K562 (cell line): ENCODE measurements at regions not wholly inside any gene's neighbourhood (a gene's known extent, or its start where the extent isn't known, plus 50 kb on each side); places are given as distances from the start of the nearest gene placed in this dataset.

Experiments
- ARID2 ChIP-seq: fragments of 450-650 bp; IDR thresholded peaks from 2 replicates; pipeline ENCODE4 v1.6.1; 2017; ENCODE audit warnings: antibody characterized with exemption, mild to moderate bottlenecking
- CBX1 ChIP-seq: sonication (generic); IDR thresholded peaks from 2 replicates; pipeline ENCODE4 v1.6.1; 2016; ENCODE audit warnings: antibody characterized with exemption, low read depth, mild to moderate bottlenecking
- CHCHD3 ChIP-seq: fragments of 250-450 bp; sonication (Bioruptor Pico); IDR thresholded peaks from 2 replicates; pipeline ENCODE4 v2.1.2; 2022; ENCODE audit warnings: mild to moderate bottlenecking
- ELK3 ChIP-seq: fragments of 450-650 bp; formaldehyde crosslinking; IDR thresholded peaks from 2 replicates; pipeline ENCODE4 v1.4.0; 2020; ENCODE audit warnings: mild to moderate bottlenecking
- HNRNPL ChIP-seq: fragments of 200-400 bp; formaldehyde crosslinking; IDR thresholded peaks from 2 replicates; pipeline ENCODE4 v1.6.1; 2017; ENCODE audit warnings: low read depth, mild to moderate bottlenecking, low read length
- MYC ChIP-seq, 2 experiments: fragments of 250-450 bp in 1 of 2; sonication (Bioruptor Pico) in 1 of 2; IDR thresholded peaks; 2 replicates each; pipeline versions ENCODE4 v1.5.1 to v1.6.1; 2012 to 2021; ENCODE audit warnings: low read depth in 2 of 2, borderline replicate concordance in 1 of 2, improper control_type of control experiment in 1 of 2, low read length in 1 of 2, mild to moderate bottlenecking in 1 of 2, moderate library complexity in 1 of 2
- NCOA4 ChIP-seq: fragments of 450-650 bp; IDR thresholded peaks from 2 replicates; pipeline ENCODE4 v1.6.1; 2018; ENCODE audit warnings: mild to moderate bottlenecking; ENCODE audit not compliant: partially characterized antibody
- NR0B1 ChIP-seq: fragments of 450-650 bp; IDR thresholded peaks from one replicate; pipeline ENCODE4 v1.6.1; 2018; ENCODE audit warnings: mild to moderate bottlenecking, moderate library complexity; ENCODE audit not compliant: partially characterized antibody
- RERE ChIP-seq: sonication (generic); formaldehyde crosslinking; IDR thresholded peaks from 2 replicates; pipeline ENCODE4 v1.8.0; 2023; ENCODE audit warnings: missing genetic modification reagents, mild to moderate bottlenecking, borderline replicate concordance
- SMAD1 ChIP-seq: fragments of 150-350 bp; IDR thresholded peaks from 2 replicates; pipeline ENCODE4 v1.6.1; 2014; ENCODE audit warnings: low read length, low read depth; ENCODE audit not compliant: partially characterized antibody
- TFAM ChIP-seq: fragments of 250-450 bp; sonication (Bioruptor Pico); conservative IDR thresholded peaks from 2 replicates; pipeline ENCODE4 v1.5.0; 2021; ENCODE audit warnings: mild to moderate bottlenecking, moderate library complexity
- THRA ChIP-seq: fragments of 450-650 bp; IDR thresholded peaks from 2 replicates; pipeline ENCODE4 v1.6.1; 2017; ENCODE audit warnings: mild to moderate bottlenecking, moderate library complexity
- ZNF253 ChIP-seq: fragments of 250-450 bp; sonication (Bioruptor Pico); conservative IDR thresholded peaks from 2 replicates; pipeline ENCODE4 v1.6.1; 2021; ENCODE audit warnings: mild to moderate bottlenecking
- ZNF280A ChIP-seq: fragments of 450-650 bp; IDR thresholded peaks from 2 replicates; pipeline ENCODE4 v1.6.1; 2018; ENCODE audit warnings: mild to moderate bottlenecking, low read depth; ENCODE audit not compliant: partially characterized antibody
- ZNF444 ChIP-seq: fragments of 250-450 bp; sonication (Bioruptor Pico); IDR thresholded peaks from 2 replicates; pipeline ENCODE4 v1.4.0; 2020; ENCODE audit warnings: mild to moderate bottlenecking, moderate library complexity
- ZNF76 ChIP-seq: fragments of 250-450 bp; sonication (Bioruptor Pico); IDR thresholded peaks from 2 replicates; pipeline ENCODE4 v1.4.0; 2020; ENCODE audit warnings: mild to moderate bottlenecking, moderate library complexity, borderline replicate concordance
- ZSCAN29 ChIP-seq: fragments of 450-650 bp; IDR thresholded peaks from 2 replicates; pipeline ENCODE4 v1.6.1; 2017

GRCh38 chr1:244325056-244325758 lies 126.5 kb downstream of the ADSS2 start (continued):
- TF ChIP-seq MYC (IDR thresholded peaks at IDR 0.05; ENCODE audit: low read depth, low read length) (no peak), MYC (CRISPR knock-in tag; IDR thresholded peaks at IDR 0.05; ENCODE audit: borderline replicate concordance, low read depth) (no peak), NR0B1 (no peak), ZNF76 (CRISPR knock-in tag) (0 out of 2 replicates have a peak, but pooled peaks have one; percentile 64), ARID2 (no peak), ZNF444 (CRISPR knock-in tag) (peak; percentile 22; the same call in 1 of the 2 replicates), NCOA4 (no peak), SMAD1 (no peak), ZSCAN29 (no peak), ZNF280A (no peak), RERE (CRISPR knock-in tag) (no peak), TFAM (CRISPR knock-in tag) (no peak), ZNF253 (CRISPR knock-in tag) (no peak), THRA (no peak), CHCHD3 (CRISPR knock-in tag) (no peak), ELK3 (CRISPR knock-in tag) (peak; percentile 78; the same call in 1 of the 2 replicates), CBX1 (no peak), HNRNPL (no peak)
